NCI-H1694 (cell line): ENCODE measurements at regions not wholly inside any gene's neighbourhood (a gene's known extent, or its start where the extent isn't known, plus 50 kb on each side); places are given as distances from the start of the nearest gene placed in this dataset.
"Not testable (repeated sequence)": the region's sequence is repeated elsewhere in the genome, so short reads cannot be mapped to it uniquely, and the experiment has no call there.

ENCODE experiments used
- DNase-seq: peaks from one replicate; lab custom pipeline; 2025; lab: John Stamatoyannopoulos, UW

GRCh38 chr2:8314063-8314462, 367.8 kb upstream of the ID2 start:
- no peak for DNase-seq

- DNase-seq, result no peak
Observed at GRCh38 chr2:8315531-8316165, 366.2 kb upstream of the ID2 start.

GRCh38 chr2:8316356-8316755, 365.5 kb upstream of the ID2 start:
- no peak for DNase-seq

GRCh38 chr2:8317418-8317817, 364.4 kb upstream of the ID2 start:
- DNase-seq, result no peak

GRCh38 chr2:8319219-8319618, 362.6 kb upstream of the ID2 start:
- DNase-seq, result no peak

GRCh38 chr2:8320311-8321066, 361.4 kb upstream of the ID2 start:
- no peak for DNase-seq

- no peak for DNase-seq
Observed at GRCh38 chr2:8322634-8323033, 359.2 kb upstream of the ID2 start.

GRCh38 chr2:8324164-8324856, 357.5 kb upstream of the ID2 start:
- peak; percentile 53 for DNase-seq

- no peak for DNase-seq
Observed at GRCh38 chr2:8324901-8325300, 357.0 kb upstream of the ID2 start.

- no peak for DNase-seq
Observed at GRCh38 chr2:8327371-8328100, 354.3 kb upstream of the ID2 start.

GRCh38 chr2:8328217-8328616, 353.6 kb upstream of the ID2 start:
- no peak for DNase-seq

- DNase-seq, result no peak
Observed at GRCh38 chr2:8329660-8330622, 351.9 kb upstream of the ID2 start.

GRCh38 chr2:8331068-8331467, 350.8 kb upstream of the ID2 start:
- no peak for DNase-seq

GRCh38 chr2:8332646-8333045, 349.2 kb upstream of the ID2 start:
- DNase-seq, result no peak

- no peak for DNase-seq
Observed at GRCh38 chr2:8333177-8333831, 348.6 kb upstream of the ID2 start.

GRCh38 chr2:8333832-8334187, 348.0 kb upstream of the ID2 start:
- DNase-seq, result not testable (repeated sequence)

- DNase-seq, result no peak
Observed at GRCh38 chr2:8334866-8335325, 347.0 kb upstream of the ID2 start.

GRCh38 chr2:8335801-8336200, 346.1 kb upstream of the ID2 start:
- DNase-seq, result no peak

- DNase-seq, result no peak
Observed at GRCh38 chr2:8337321-8337720, 344.5 kb upstream of the ID2 start.

- no peak for DNase-seq
Observed at GRCh38 chr2:8342407-8342806, 339.4 kb upstream of the ID2 start.

- DNase-seq, result no peak
Observed at GRCh38 chr2:8343031-8343430, 338.8 kb upstream of the ID2 start.
